CD4-positive, alpha-beta T cell treated with Interleukin-15 for 1 hour (primary cell): ENCODE measurements at regions not wholly inside any gene's neighbourhood (a gene's known extent, or its start where the extent isn't known, plus 50 kb on each side); places are given as distances from the start of the nearest gene placed in this dataset.

Source experiments
- DNase-seq: peaks from one replicate; pipeline ENCODE4 v3.0.0-alpha.2; 2020

DNA sequence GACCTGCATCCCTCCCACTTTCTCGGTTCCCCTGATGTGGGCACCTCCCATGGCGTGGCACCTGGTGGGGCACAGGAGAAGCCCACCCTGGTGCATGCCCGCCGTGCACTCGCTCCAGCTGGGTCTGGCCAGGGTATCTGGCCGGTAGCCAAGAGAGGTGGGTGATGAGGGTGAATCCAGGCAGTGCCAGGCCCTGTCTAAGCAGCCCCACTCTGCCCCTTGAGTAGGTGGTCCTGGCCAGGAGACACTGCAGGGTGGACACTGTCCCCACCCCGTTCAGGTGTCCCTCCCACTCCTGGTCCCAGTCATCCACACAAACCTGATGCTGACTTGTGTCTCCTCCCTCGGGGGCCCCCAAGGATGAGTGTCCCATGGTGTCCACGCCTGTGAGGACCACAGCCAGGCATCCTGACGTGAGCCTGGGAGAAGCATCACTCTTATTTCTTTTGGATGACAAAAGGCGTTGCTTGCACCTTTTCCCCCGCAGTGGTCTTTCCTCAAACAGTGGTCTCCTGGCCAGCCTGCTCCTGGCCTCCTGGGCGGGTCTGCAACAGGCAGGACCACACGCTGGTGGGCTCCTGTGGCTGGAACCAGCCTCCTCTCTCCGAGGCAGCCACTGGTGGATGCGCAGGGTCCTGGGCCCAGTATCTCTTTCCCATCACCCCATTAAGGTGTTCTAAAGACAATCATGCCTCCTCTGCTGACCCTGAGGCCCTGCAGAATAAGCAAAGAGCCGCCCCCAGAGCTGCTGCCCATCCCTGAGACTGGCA, 922.3 kb downstream of the BRD1 start:
- DNase-seq: no peak

DNA sequence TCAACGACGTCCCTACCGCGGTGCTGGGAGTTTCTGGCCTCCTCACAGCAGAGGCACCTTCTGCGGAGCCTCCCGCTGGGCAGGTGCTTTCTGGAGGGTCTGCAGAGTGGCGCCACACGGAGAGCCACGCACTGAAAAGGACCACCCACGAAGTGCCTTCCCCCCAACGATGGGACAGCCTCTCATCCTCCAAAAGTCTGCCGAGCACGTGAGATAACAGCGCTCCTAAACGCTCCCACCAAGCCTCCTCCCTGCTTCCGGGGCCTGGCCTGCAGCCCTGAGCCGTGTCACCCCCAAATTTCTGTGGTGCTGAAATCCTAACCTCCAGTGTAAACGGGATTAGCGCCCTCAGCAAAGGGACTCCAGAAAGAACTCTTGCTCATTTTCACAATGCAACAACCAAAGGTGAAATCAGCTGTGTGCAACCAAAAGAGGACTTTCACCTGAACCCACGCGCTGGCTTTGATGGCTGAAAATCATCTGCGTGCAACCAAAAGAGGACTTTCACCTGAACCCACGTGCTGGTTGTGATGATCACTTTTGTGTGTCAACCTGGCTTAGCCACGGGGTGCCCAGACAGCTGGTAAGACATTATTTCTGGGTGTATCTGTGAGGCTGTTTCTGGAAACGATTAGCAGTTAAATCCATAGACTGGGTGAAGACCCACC, 924.6 kb downstream of the BRD1 start:
- no peak for DNase-seq

DNA sequence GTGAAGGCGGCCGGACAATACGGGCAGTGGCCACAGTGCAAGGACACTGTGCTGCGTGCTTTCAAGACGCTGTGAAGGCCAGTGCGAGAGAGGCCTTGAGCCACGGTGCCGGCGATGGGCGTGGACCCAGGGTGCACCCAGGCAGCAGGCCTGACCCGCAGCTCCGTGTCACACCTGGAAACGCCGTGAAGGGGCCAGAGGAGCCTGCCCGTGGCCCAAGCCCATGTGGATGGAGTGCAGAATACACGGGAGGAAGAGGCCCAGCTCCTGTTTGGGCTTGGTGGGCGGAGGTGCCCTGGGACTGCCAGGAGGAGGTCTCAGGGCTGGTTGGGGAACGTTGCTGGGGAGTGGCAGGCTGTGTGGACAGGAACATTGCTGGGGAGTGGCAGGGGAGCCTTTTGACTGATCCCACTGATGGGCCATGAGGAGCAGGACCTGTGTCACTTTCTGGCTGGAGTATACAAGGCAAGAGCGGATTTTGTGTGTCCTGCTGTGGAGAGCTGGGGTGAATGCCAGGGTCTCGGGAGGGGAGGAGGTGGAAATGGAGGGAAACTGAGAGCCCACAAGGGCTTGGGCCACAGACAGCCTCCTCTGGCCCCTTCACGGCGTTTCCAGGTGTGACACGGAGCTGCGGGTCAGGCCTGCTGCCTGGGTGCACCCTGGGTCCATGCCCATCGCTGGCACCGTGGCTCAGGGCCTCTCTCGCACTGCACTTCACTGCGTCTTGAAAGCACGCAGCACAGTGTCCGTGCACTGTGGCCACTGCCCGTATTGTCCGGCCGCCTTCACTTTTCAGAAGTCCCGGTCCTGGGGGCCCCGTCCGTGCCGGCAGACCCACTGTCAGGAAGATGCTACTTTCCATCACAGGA, 925.4 kb downstream of the BRD1 start:
- no peak for DNase-seq

DNA sequence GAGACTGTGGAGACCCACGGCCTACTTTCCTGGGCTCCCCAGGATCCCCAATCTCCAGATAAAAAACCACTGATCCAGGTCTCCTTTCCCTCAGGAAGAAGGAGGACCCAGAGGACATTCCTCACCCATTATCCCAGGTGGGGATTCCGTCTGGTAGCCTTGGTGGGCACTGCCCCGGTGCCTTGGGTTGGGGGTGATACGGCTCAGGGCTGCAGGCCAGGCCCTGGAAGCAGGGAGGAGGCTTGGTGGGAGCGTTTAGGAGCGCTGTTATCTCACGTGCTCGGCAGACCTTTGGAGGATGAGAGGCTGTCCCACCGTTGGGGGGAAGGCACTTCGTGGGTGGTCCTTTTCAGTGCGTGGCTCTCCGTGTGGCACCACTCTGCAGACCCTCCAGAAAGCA, 926.3 kb downstream of the BRD1 start:
- no peak for DNase-seq

DNA sequence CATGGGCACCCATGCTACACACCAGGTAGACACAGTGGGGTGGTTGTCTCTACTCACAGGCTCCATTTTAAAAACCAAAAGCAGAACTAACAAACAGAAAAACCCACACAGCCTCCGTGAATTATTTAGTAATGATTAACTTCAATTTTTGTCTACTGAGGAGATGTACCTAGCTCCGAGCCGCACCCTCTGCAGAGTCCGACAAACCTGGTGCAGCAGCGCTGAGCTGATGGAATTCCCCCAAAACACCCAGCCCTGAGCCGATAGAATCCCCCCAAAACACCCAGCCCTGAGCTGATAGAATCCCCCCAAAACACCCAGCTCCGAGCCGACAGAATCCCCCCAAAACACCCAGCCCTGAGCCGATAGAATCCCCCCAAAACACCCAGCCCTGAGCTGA, 927.0 kb downstream of the BRD1 start:
- no peak for DNase-seq

DNA sequence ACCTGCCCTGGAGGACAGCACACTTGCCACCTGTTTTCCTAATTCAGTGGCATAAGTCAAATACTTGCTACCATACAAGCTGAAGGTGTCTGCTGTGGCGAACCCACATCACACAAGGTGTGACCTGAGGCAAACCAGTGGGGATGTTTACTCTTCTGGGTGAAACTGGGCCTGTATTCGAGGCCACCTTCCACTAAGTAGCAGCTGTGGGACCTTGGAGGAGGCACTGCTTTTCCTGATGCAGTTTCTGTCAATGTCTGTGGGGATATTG, 927.4 kb downstream of the BRD1 start:
- no peak for DNase-seq

DNA sequence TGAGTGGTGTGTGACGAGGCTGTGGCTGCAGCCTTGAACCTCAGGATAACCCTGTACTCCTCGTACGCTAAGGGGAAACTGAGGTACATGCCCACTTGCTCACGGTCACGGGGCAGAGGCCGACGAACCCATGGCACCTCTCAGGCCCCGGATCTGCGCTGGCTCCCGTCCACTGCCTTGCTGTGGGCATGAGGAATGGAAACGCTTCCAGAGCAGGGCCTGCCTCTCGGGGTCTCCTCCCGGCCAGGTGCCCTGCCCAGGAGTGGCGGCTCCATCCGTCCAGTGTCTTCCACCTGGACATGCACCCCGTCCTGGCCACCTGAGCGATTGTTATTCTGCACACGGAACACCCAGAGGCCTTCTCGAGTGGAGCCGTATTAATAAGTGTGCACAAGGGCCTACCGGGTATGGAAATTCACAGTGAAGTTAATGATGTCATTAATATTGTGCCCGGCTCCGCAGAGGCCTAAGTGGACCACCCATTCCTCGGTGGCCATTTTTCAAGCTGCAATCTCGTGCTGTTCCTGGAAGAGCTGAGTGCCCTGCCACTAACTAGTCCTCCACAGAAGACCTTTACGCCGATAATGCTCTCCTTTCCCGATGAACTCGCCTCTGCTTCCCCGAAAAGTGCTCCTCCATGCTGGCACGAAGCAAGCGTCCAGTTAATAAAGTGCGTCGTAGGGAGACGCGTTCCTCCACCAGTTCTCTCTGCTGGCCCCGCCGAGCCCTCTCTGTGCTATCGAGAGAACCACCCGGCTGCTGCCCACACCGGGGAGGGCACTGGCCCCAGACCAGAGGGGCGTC, 927.9 kb downstream of the BRD1 start:
- DNase-seq: no peak

DNA sequence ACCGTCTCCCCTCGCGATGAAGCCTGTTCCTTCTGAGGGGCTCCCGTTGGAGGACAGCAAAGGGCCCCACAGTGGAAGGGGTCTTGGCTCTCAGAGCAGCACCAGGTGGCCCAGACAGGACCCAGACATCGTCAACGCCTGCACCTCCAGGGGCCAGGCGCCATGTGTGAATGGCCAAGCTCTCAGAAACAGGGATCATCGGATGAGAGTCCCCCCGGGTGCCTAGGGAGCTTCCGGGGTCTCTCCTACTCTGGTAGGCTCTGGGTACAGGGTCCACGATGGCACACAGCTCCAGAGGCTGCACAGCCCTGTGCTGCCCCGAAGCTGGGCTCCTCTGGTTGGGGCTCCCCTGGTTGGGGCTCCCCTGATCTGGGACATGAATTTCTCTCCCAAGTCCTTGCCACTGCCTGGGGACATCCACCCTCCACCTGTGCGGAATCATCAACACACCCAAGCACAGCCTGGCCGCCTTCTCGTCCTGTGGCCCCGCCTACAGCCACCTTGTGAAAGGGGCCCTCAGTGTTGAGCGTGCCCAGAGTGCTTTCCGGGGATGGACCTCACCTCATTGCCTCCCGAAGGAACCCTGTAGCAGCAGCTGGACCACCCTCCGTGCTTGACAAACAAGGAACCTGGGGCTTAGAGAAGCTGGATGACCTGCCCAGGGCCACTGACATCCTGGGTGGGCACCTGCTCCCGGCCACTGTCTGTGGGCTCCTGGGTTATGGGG, 929.0 kb downstream of the BRD1 start:
- DNase-seq: no peak

DNA sequence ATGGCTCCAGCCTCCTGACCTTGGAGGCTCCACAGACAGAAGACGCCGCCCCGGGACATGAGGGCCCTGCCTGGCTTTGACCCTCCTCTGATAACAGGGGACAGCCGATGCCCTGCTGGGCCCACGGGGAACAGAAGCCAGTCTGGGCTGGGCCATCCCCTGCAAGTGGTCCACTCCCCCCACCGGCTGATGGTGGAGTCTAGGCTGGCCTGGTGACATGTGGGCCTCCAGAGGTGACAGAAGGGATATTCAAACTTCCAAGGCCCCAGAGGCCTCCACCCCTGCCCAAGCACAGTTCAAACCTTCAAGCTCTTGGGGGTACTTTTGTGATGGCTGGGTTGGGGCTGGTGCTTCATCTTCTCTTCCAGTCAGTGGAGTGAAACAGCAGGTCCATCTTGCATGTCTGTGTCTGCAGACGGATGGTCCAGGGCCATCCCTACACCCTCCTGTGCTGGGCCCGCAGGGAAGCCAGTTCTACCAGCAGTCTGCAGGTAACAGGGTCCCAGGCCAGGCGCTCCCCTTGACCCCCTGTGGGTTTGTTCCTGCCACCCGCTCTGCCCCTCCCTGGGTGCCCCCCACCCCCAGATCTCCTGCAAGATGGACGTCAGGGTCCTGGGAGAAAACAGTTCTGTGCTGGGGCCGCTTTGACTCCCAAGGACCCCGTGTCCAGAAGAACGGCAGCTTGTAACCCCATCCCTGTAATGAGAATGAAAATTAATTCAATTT, 929.9 kb downstream of the BRD1 start:
- DNase-seq: no peak

DNA sequence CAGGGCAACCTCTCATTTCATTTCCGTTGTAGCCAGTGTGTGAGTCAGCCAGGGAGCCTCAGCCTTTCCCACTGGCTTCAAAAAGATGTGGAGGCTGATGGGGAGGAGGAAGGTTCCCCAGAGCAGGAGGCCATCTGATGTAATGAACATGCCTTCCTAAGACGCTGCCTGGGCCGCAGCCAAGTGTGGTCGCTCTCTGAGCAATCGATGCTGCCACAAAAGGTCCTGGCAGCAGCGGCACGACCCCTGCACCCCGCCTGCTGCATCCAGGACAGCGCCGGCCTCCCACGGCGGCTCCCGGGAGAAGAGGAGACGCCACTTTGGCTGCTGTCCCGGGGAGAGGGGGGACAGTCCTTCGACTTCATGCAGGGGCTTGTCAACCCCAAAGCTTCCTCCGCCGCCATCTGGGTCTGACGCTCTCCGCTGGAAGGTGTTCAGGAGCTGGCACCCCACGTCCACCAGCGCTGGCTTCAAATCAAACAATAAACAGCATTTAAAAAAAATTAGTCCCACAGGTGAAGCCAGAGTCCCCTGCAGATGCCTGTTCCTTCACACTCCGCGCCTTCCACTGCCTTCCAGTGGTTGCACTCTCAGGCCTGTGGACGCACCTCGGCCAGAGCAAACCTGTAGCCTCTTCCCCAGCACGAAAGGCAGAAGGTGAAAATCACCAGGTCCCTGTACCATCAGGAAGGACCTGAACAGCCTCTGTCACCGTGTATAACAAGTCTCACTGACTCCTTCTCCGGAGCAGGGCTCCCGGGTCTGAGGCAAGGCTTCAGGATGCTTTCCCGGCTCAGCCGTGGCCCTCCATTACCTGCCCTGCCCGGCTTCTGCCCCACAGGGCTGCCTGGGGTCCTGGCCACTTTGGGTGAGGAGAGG, 930.7 kb downstream of the BRD1 start:
- no peak for DNase-seq

DNA sequence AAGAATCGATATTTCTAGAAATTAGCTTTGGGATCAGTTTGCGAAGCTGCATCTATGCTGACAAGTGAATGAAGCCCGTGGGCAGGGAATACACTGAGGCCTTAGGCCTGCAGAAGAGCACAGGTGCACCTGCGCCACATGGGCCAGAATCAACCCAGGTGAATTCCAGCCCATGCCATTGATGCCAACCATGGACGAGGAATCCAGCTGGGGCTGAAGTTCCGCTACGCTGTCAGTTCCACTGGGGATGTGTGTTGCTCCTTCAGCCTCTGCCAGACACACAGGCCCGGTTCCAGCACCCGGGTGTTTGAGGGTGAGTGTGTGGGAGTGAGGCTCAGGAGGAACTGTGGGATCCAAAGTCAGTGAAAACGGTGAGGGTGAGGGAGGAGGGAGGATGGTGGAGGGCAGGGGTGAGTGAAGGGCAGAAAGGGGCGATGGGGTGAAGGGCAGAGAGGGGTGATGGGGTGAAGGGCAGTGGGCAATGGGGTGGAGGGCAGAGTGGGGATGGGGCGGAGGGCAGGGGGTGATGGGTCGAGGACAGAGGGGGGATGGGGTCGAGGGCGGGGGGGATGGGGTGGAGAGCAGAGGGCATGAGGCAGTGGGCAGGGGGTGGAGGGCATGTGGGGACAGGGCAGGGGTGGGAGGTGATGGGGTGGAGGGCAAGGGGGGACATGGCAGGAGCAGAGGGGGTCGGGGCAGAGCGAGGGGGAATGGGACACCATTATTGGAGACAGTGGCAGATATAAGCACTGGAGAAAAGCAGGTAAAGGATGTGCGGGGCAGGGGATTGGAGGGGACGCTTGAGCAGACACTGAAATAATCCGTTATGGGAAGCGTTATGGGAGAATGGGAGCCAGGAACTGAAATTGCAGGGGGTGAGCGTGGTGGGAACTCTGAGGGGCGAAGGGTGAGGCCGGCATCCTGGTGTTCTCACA, 931.6 kb downstream of the BRD1 start:
- no peak for DNase-seq

DNA sequence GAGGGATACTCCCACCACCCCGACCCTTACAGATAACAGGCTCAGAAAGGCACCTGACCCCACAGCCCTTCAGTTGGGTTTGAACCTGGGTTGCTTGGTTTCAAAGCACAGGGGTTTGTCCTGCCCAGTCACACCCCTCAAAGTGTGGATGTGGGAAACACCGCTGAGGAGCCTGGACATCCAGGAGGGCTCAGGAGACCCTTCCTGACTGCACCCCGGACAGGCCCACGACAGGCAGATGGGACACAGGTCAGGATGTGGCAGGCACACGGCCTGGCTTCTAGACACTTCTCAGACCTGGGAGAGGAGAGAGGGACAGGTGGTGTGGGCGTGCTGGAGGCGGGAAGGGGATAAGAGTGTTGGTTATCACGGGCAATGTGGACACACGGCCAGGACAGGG, 932.3 kb downstream of the BRD1 start:
- DNase-seq: no peak

DNA sequence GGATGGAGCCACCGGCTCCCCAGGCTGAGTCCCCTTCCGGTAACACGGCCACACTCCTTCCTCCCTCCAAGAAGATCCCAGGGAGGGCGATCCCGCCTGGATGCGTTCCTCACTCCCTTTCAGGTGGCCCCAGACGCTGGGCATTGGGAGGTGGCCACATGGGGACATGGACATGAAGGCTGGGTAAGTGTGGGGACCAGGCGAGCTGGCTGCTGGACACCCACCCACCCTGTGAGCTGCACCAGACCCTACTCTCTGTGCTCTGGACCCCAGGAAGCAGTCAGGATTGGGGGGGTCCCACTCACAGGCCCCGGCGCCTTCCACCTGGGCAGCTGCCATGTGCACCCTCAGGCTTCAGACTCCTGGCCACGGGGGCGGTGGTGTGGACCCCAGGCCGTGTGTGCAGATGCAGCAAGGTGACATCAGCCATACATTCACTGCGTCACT, 932.8 kb downstream of the BRD1 start:
- DNase-seq: no peak

DNA sequence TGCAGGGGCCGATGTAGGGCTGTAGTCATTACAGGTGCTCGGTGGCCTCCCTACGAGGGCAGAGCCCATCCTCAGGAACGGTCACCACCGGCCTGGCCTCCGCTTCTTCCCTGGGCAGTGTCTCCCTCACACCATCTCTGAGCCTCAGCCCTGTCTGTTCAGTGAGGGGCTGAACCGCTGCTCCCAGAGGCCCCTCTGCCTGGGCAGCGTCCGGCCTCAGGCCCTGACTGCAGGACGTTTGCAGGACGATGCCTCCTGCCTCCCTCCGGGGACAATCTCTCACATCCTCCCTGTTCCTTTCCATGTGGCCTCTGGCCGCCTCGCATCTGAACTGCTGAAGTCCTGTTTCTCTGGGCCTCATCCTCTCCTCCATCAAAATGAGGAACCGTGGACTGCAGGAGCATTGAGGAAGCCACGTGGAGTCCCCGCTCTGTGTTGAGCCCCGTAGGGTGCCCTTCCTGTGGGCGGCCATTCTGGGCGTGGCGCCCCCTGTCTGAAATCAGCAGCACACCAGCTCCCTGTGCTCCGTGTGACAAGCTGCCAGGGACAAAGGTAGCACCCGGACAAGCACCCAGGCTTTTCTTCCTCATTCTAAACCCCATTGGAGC, 933.5 kb downstream of the BRD1 start:
- DNase-seq: no peak

DNA sequence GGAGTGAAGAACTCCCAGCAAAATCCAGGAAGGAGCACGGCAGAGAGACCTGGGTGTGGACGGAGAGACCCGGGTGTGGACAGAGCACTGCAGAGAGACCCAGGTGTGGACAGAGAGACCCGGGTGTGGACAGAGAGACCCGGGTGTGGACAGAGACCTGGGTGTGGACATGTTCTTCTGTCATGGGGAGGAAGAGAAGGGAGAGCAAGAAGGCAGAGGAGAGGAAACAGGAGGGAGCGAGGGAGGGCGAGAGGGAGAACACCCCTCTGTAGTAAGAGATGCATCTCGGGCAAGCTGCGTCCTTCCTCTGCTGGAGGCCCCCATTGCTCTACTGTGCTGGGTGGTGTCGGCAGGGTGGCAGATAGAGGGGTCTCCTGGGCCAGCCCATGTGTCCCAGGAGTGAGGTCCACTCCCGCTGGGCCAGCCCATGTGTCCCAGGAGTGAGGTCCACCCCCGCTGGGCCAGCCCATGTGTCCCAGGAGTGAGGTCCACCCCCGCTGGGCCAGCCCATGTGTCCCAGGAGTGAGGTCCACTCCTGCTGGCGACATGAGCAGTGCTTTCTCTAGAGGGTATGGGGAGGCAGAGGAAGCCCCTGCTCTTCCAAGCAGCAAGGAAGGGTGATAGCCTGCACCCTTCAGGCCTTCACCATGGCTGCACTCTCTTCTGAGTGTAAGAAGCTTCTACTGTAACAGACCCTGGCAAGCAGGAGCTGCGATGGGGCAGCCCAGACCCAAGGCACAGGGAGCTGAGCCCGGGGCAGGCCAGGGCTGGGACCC, 934.2 kb downstream of the BRD1 start:
- DNase-seq: no peak

DNA sequence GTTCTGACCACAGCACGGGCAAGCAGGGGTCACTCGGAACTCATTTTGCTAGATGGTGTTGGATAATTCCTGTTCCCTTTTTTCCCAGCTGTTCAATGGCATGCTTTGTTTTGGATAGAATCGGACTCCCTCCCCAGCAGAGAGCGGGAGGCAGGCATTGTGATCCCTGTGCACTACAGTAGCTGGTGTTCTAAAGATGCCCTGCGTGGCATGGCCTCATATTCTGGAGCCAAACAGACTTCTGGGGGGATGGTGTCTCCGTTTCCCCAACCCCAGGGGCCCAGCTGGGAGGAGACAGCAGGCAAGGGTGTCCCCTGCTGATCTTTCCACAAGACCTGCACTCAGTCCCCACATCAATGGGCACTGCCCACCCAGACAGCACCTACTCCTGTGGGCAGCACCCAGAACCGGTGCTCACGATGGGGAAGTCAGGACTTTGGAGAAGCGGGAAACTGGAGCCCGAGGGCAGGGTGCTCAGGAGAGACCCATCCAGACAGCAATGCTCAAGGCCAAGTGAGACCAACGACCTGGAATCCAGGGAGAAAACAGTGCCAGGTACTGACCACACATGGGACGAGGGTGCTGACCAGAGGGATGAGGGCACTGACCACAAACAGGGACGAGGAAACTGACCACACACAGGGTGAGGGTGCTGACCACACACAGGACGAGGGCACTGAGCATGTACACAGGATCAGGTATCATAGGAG, 934.9 kb downstream of the BRD1 start:
- DNase-seq: no peak
